PC-3 (cell line): ENCODE measurements at regions not wholly inside any gene's neighbourhood (a gene's known extent, or its start where the extent isn't known, plus 50 kb on each side); places are given as distances from the start of the nearest gene placed in this dataset.

ENCODE experiments used
- ATAC-seq: fragments of 200-7000 bp; cut with Tn5 transposase; 2 replicates; pipeline ENCODE4 v1.9.1; 2020; ENCODE audit warnings: mild to moderate bottlenecking, moderate library complexity
- BruUV-seq: library from RNA; stranded (reverse); fragments of 400-500 nt; replicated peaks from 2 replicates; lab custom pipeline; 2021; lab: Mats Ljungman, UMichigan
- CTCF ChIA-PET: fragments of 300-600 bp; sonication (Branson Sonifier 250); formaldehyde crosslinking; loops from one replicate; lab custom pipeline; 2022; ENCODE audit warnings: antibody characterized with exemption; lab: Charles Lee
- POLR2A ChIA-PET: fragments of 300-600 bp; sonication (Branson Sonifier 250); formaldehyde crosslinking; loops from one replicate; lab custom pipeline; 2022; ENCODE audit warnings: antibody characterized with exemption; ENCODE audit not compliant: unreplicated experiment; lab: Charles Lee
- DNase-seq: peaks from one replicate; pipeline ENCODE4 v3.0.0-alpha.2; 2015
- H2AFZ ChIP-seq: fragments of 300-600 bp; sonication (generic); 2 replicates; pipeline ENCODE4 v1.6.0; 2016; ENCODE audit warnings: antibody characterized with exemption, low read length
- H3F3A ChIP-seq: fragments of 300-600 bp; sonication (generic); one replicate; pipeline ENCODE4 v1.6.0; 2017; ENCODE audit warnings: antibody characterized with exemption, low read length, control low read depth, mild to moderate bottlenecking; ENCODE audit not compliant: unreplicated experiment
- H3K27ac ChIP-seq: fragments of 300-600 bp; sonication (generic); 2 replicates; pipeline ENCODE4 v1.5.1; 2016; ENCODE audit warnings: mild to moderate bottlenecking, low read length
- H3K27me3 ChIP-seq: fragments of 300-600 bp; sonication (generic); 2 replicates; pipeline ENCODE4 v1.6.1; 2016; ENCODE audit warnings: low read length, mixed read lengths
- H3K36me3 ChIP-seq: fragments of 300-600 bp; sonication (generic); 2 replicates; pipeline ENCODE4 v1.6.1; 2016; ENCODE audit warnings: low read depth, mixed run types, low read length, mixed read lengths
- H3K4me1 ChIP-seq: fragments of 300-600 bp; sonication (generic); 2 replicates; pipeline ENCODE4 v1.5.1; 2016; ENCODE audit warnings: low read length; ENCODE audit not compliant: insufficient read depth
- H3K4me2 ChIP-seq: fragments of 300-600 bp; sonication (generic); 2 replicates; pipeline ENCODE4 v1.6.0; 2016; ENCODE audit warnings: low read length
- H3K4me3 ChIP-seq: fragments of 300-600 bp; sonication (generic); 2 replicates; pipeline ENCODE4 v1.5.1; 2016; ENCODE audit warnings: mild to moderate bottlenecking, low read length, mixed read lengths
- H3K79me2 ChIP-seq: fragments of 300-600 bp; sonication (generic); 2 replicates; pipeline ENCODE4 v1.6.1; 2017; ENCODE audit warnings: low read length, mixed read lengths
- H3K9ac ChIP-seq: fragments of 300-600 bp; sonication (generic); 2 replicates; pipeline ENCODE4 v1.6.0; 2016; ENCODE audit warnings: mild to moderate bottlenecking, low read length
- H3K9me2 ChIP-seq: fragments of 300-600 bp; sonication (generic); replicated peaks from 2 replicates; pipeline ENCODE4 v1.6.1; 2016; ENCODE audit warnings: mixed run types, low read length, mixed read lengths
- H3K9me3 ChIP-seq: fragments of 300-600 bp; sonication (generic); 2 replicates; pipeline ENCODE4 v1.6.1; 2016; ENCODE audit warnings: low read length, mixed read lengths
- H4K20me1 ChIP-seq: fragments of 300-600 bp; sonication (generic); 2 replicates; pipeline ENCODE4 v1.6.1; 2016; ENCODE audit warnings: low read length, mixed read lengths
- CTCF ChIP-seq: fragments of 300-600 bp; sonication (generic); conservative IDR thresholded peaks from 2 replicates; pipeline ENCODE4 v1.5.1; 2017; ENCODE audit warnings: antibody characterized with exemption, low read depth, mild to moderate bottlenecking, low read length
- EZH2 ChIP-seq: fragments of 300-600 bp; sonication (generic); IDR thresholded peaks from one replicate; pipeline ENCODE4 v1.6.1; 2017; ENCODE audit warnings: antibody characterized with exemption, mild to moderate bottlenecking, low read length; ENCODE audit not compliant: unreplicated experiment
- EZH2phosphoT487 ChIP-seq: fragments of 300-600 bp; sonication (generic); IDR thresholded peaks from 2 replicates; pipeline ENCODE4 v1.6.1; 2018; ENCODE audit warnings: mild to moderate bottlenecking, antibody characterized with exemption, low read length, borderline replicate concordance
- intact Hi-C: fragments of 100-400 bp; cut with micrococcal nuclease; formaldehyde crosslinking; loops from 2 replicates; pipeline ENCODE4 v1.9.0; 2023

- Histone ChIP-seq H3K4me1 (no peaks in the 10 kb centered on the region), H4K20me1 (no peaks in the 10 kb centered on the region), H3K9me2 (no peaks in the 10 kb centered on the region), H2AFZ (no peak overlapping the region), H3K36me3 (no peaks in the 10 kb centered on the region), H3K9ac (no peak overlapping the region), H3K79me2 (no peaks in the 10 kb centered on the region), H3K4me3 (no peak overlapping the region), H3K9me3 (peaks cover 11% of the 10 kb centered on the region; the same call in 1 of the 2 replicates), H3K27me3 (no peaks in the 10 kb centered on the region), H3F3A (no peaks in the 10 kb centered on the region), H3K4me2 (no peak overlapping the region), H3K27ac (no peak overlapping the region)
- no peak for DNase-seq
- no peak for ATAC-seq
- intact Hi-C loops: no loop called here
- TF ChIP-seq CTCF: no peak
- no peak for TF ChIP-seq EZH2phosphoT487
- TF ChIP-seq EZH2: no peak
- ChIA-PET CTCF (no interaction called here), POLR2A (no interaction called here)
- BruUV-seq: no TSS peak
Measured at GRCh38 chr3:193754719-193755118, 161.7 kb downstream of the OPA1 start.

GRCh38 chr3:193756536-193756935, 163.5 kb downstream of the OPA1 start:
- BruUV-seq: no TSS peak
- intact Hi-C loops: no loop called here
- no peaks in the 10 kb centered on the region for H3K27me3 ChIP-seq

More at GRCh38 chr3:193756536-193756935, 163.5 kb downstream of the OPA1 start:
- H2AFZ ChIP-seq: no peak overlapping the region
- no peak overlapping the region for H3K4me2 ChIP-seq
- POLR2A ChIA-PET: no interaction called here
- DNase-seq: no peak
- H3K9ac ChIP-seq: no peak overlapping the region
- H3K27ac ChIP-seq: no peak overlapping the region
- CTCF ChIA-PET: no interaction called here
- no peak for ATAC-seq
- TF ChIP-seq EZH2phosphoT487 (no peak), EZH2 (no peak), CTCF (no peak)
- H3K79me2 ChIP-seq: no peaks in the 10 kb centered on the region
- H3K9me3 ChIP-seq: peaks cover 11% of the 10 kb centered on the region; the same call in 1 of the 2 replicates
- H3K4me1 ChIP-seq: no peaks in the 10 kb centered on the region
- H3K9me2 ChIP-seq: no peaks in the 10 kb centered on the region
- H4K20me1 ChIP-seq: no peaks in the 10 kb centered on the region
- H3K36me3 ChIP-seq: no peaks in the 10 kb centered on the region
- no peaks in the 10 kb centered on the region for H3F3A ChIP-seq
- no peak overlapping the region for H3K4me3 ChIP-seq
